Heart left ventricle (tissue), 16 donors: ENCODE measurements at regions not wholly inside any gene's neighbourhood (a gene's known extent, or its start where the extent isn't known, plus 50 kb on each side); places are given as distances from the start of the nearest gene placed in this dataset.

Experiments used
- ATAC-seq, 4 donors: fragments of 200-7000 bp; cut with Tn5 transposase; one replicate each; pipeline ENCODE4 v1.9.1; 2020 to 2022; ENCODE audit warnings: moderate library complexity in 4 of 4, mild to moderate bottlenecking in 3 of 4, moderate number of reproducible peaks in 1 of 4
- DNase-seq, 5 donors: peaks; one replicate each; pipeline ENCODE4 v3.0.0-alpha.2; 2020
- H3K27ac ChIP-seq, 12 donors: fragments of 200-600 bp; sonication (generic) in 4 of 12; one replicate each; pipeline versions ENCODE4 v1.5.0 to v1.8.0; 2016 to 2022; ENCODE audit warnings: mild to moderate bottlenecking in 2 of 12
- H3K27me3 ChIP-seq, 9 donors: fragments of 200-600 bp; sonication (generic) in 2 of 9; one replicate each; pipeline versions ENCODE4 v1.5.1 to v1.8.0; 2016 to 2022; ENCODE audit warnings: mild to moderate bottlenecking in 3 of 9
- H3K36me3 ChIP-seq, 9 donors: fragments of 200-600 bp; sonication (generic) in 2 of 9; one replicate each; pipeline versions ENCODE4 v1.5.0 to v1.8.0; 2018 to 2022; ENCODE audit warnings: mild to moderate bottlenecking in 2 of 9
- H3K4me1 ChIP-seq, 12 donors: fragments of 200-600 bp; sonication (generic) in 4 of 12; one replicate each; pipeline versions ENCODE4 v1.5.0 to v1.8.0; 2016 to 2022; ENCODE audit warnings: mild to moderate bottlenecking in 3 of 12
- H3K4me3 ChIP-seq, 12 donors: fragments of 200-600 bp; sonication (generic) in 4 of 12; one replicate each; pipeline versions ENCODE4 v1.5.0 to v1.8.0; 2017 to 2022; ENCODE audit warnings: mild to moderate bottlenecking in 9 of 12, moderate library complexity in 4 of 12
- H3K9me3 ChIP-seq, 12 donors: fragments of 200-600 bp; sonication (generic) in 4 of 12; one replicate each; pipeline versions ENCODE4 v1.5.0 to v1.8.0; 2016 to 2022; ENCODE audit warnings: mild to moderate bottlenecking in 1 of 12
- POLR2A ChIP-seq, 2 donors: fragments of 450-650 bp; IDR thresholded peaks; one replicate each; pipeline ENCODE4 v1.6.1; 2017; ENCODE audit warnings: antibody characterized with exemption in 2 of 2, mild to moderate bottlenecking in 2 of 2, moderate library complexity in 2 of 2
- WGBS, 4 donors: extraction: QIAGEN DNeasy Blood & Tissue Kit in 2 of 4; methylation state at CpG; one replicate each; pipeline versions ENCODE4 v1.1.5 to v1.1.7; 2013 to 2018; 5-methylcytosine and 5-hydroxymethylcytosine counted together
- intact Hi-C, 10 donors: fragments of 100-400 bp; cut with DNase I; formaldehyde crosslinking; loops; one replicate each; pipeline versions ENCODE4 v1.11.1 to v1.14.2; 2022
- TF ChIP-seq, protein P1 (sequence below), 12 donors: fragments of 200-600 bp; sonication (generic) in 4 of 12; IDR thresholded peaks; one replicate each; pipeline versions ENCODE4 v1.5.0 to v1.8.0; 2018 to 2022; ENCODE audit warnings: antibody characterized with exemption in 12 of 12, mild to moderate bottlenecking in 5 of 12
- donor health status: ischemic (EF 13 %, LVEDD 7.1; RV severe dilation, severe dysfunction).
- donor health status: healthy with polysubstance abuse.
- donor health status: DM: no; HTN: yes; CAD: no.
- donor health status: DM: no; HTN: no; CAD: no.
- donor health status: ischemic (EF 25% LVEDD 6.9; RV normal size, moderate dysfunction).
- donor health status: ischemic (EF 25% LVEDD 5.7; RV mildly dilated, moderate dysfunction).
- donor health status: healthy.
- donor health status: DM: yes; HTN: yes; CAD: no.
- donor health status: ischemic (EF 35%, LVEDD 5.7; RV mildly dilated, moderate dysfunction).
- donor health status: nonischemic (EF 11% LVEDD 7.7; RV severe dilation, severe dysfunction).
- donor health status: DM: yes; HTN: yes; CAD: no.
- donor health status: PGD.
- donor health status: ischemic (EF 29% LVEDD 5.4; RV normal size, mild dysfunction).
- donor health status: nonischemic (EF 23%, LVEDD 6.1; RV moderate dilation, normal function).

DNA sequence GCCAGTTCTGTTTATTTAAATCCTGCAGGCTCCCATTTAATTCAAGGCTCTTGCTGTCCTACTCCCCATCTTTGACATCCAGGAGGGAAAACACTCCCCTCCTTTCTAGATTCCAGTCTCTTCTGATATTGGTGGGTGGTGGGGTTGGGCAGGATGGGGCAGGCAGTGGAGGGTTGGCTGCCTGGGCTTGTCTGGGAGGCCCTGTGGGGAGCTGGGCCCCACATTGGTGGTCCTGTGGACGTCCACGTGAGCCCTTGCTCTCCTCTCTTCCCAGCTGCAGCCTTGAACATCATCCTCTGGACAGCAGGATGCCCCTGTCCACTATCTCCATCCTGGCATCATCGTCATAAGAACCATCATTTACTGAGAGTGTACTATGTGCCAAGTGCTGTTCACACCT lies 108.9 kb upstream of the PCBD1 start:
- TF ChIP-seq, protein P1, sequence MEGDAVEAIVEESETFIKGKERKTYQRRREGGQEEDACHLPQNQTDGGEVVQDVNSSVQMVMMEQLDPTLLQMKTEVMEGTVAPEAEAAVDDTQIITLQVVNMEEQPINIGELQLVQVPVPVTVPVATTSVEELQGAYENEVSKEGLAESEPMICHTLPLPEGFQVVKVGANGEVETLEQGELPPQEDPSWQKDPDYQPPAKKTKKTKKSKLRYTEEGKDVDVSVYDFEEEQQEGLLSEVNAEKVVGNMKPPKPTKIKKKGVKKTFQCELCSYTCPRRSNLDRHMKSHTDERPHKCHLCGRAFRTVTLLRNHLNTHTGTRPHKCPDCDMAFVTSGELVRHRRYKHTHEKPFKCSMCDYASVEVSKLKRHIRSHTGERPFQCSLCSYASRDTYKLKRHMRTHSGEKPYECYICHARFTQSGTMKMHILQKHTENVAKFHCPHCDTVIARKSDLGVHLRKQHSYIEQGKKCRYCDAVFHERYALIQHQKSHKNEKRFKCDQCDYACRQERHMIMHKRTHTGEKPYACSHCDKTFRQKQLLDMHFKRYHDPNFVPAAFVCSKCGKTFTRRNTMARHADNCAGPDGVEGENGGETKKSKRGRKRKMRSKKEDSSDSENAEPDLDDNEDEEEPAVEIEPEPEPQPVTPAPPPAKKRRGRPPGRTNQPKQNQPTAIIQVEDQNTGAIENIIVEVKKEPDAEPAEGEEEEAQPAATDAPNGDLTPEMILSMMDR (IDR thresholded peaks at IDR 0.05): no peak
- TF ChIP-seq POLR2A (IDR thresholded peaks at IDR 0.05): no peak
- no peak for DNase-seq
- 55 to 87% (median 66%) methylated on average over 3 of the region's 3 CpGs for WGBS, 4 donors

DNA sequence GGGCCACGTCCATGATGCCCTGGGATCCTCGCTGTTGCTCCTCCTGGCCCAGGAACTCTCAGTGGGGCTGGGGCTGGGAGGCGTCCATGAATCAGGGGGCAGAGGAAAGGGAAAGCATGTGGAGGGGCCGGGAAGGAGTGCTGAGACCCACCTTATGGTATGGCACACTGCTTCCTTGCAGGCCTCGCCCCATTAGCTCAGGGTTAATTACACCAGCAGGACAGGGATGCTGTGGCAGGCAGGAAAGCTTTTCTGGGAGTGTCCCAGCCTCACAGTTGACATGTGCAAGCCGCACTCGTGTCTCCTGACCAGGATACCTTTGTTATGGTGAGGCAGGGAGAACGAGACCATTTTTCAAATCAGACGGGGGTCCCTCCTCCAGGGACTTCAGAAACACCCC lies 109.7 kb upstream of the PCBD1 start:
- WGBS, 4 donors: 80 to 91% (median 86%) methylated on average over 8 to 9 of the region's 9 CpGs
- H3K9me3 ChIP-seq: no peaks in the 10 kb centered on the region
- ATAC-seq (no peak), DNase-seq (no peak)
- H3K4me1 ChIP-seq: no peaks in the 10 kb centered on the region
- H3K27ac ChIP-seq: no peak overlapping the region
- intact Hi-C loops: no loop called here
- H3K27me3 ChIP-seq: peaks cover 0 to 11% (median 0%) of the 10 kb centered on the region in 9 donors
- no peaks in the 10 kb centered on the region for H3K36me3 ChIP-seq
- no peak overlapping the region for H3K4me3 ChIP-seq
- no peak for TF ChIP-seq POLR2A (IDR thresholded peaks at IDR 0.05)
- TF ChIP-seq, protein P1 (IDR thresholded peaks at IDR 0.05): no peak

More for the DNA sequence above, 108.9 kb upstream of the PCBD1 start:
- Histone ChIP-seq H3K4me3 (no peak overlapping the region), H3K9me3 (no peaks in the 10 kb centered on the region), H3K27me3 (peaks cover 0 to 11% (median 0%) of the 10 kb centered on the region in 9 donors), H3K27ac (no peak overlapping the region), H3K4me1 (no peaks in the 10 kb centered on the region), H3K36me3 (no peaks in the 10 kb centered on the region)
- ATAC-seq: no peak
- intact Hi-C loops: no loop called here

DNA sequence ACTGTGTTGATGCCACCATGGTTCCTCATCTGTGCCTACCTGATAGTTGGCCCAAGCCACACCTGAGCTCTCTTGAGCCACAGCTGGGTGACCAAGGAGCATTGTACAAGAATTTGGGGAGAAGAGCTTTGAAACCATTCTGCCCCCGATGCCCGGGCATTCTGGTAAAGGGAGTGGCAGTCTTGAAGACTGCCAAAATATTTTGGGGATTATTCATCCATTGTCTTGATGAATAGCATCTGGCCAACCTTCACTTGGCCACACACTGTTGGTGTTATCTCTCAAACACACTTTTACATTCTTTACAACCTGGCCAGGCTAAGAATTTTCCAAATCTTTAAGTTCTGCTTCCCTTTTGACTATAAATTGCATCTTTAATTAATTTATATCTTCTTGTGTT lies 113.1 kb upstream of the PCBD1 start:
- Histone ChIP-seq H3K27me3 (peaks cover 0 to 2% (median 0%) of the 10 kb centered on the region in 9 donors), H3K27ac (no peak overlapping the region), H3K4me1 (peaks cover 0 to 12% (median 0%) of the 10 kb centered on the region in 12 donors), H3K4me3 (no peak overlapping the region), H3K9me3 (no peaks in the 10 kb centered on the region), H3K36me3 (no peaks in the 10 kb centered on the region)
- 68 to 91% (median 84%) methylated on average over 2 of the region's 2 CpGs for WGBS, 4 donors
- intact Hi-C loops: loop anchor here in 1 of 10 donors (10.0 kb wide), 1 partner anchor 203 kb away; no protein-coding TSS in a partner anchor
- ATAC-seq: no peak
- TF ChIP-seq, protein P1 (IDR thresholded peaks at IDR 0.05): no peak
- TF ChIP-seq POLR2A (IDR thresholded peaks at IDR 0.05): no peak
- DNase-seq: no peak

DNA sequence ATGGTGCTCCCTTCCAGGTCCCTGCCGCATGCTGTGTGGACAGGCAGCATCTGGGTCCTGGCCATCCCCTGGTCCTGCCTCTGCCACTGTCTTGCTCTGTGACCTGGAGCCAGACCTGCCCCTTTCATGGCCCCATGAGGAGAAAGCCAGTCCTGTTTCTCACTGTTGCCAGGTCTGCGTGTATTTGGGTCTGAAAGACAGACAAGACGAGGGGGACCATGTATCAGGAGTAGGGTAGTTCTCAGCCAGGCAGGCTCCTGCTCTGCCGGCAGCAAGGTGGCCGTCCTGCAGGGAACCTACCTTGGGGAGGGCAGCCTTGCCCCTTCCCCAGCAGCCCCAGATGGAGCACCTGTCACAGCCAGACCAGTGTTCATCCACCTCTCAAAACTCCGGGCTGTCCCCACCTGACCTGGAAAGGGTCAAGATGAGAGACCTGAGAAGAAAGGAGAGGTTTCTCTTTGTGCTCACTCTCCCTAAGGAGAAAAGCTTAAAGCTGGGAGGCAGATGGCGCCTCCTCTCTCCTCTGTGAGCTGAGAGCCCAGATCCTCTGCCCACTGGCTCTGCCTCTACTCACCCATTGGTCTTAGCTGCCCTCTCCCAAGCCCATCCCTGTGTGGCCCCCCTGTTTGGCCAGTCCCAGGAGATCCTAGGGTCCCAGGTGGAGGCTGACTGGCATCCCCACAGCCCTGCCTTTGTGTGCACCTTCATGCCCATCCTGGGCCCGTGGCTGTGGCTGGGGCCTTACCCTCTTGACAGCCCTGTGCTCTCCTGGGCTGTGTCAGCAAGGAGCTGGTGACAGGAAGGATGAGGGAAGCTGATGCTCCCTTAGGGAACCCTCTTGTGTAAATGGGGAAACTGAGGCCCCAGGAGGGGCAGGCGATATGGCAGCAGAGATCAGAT lies 116.1 kb upstream of the PCBD1 start:
- TF ChIP-seq, protein P1 (IDR thresholded peaks at IDR 0.05): no peak
- no peak for TF ChIP-seq POLR2A (IDR thresholded peaks at IDR 0.05)
- intact Hi-C loops: loop anchor here in 3 of 10 donors (5.0 to 10.0 kb wide), 2 partner anchors 200 to 203 kb away; no protein-coding TSS in a partner anchor
- 86 to 92% (median 87%) methylated on average over 8 to 9 of the region's 9 CpGs for WGBS, 4 donors
- peaks cover 0 to 12% (median 0%) of the 10 kb centered on the region in 12 donors for H3K4me1 ChIP-seq
- H3K9me3 ChIP-seq: no peaks in the 10 kb centered on the region
- peaks cover 0 to 8% (median 0%) of the 10 kb centered on the region in 9 donors for H3K27me3 ChIP-seq
- no peaks in the 10 kb centered on the region for H3K36me3 ChIP-seq
- DNase-seq: no peak
- no peak overlapping the region for H3K4me3 ChIP-seq
- no peak for ATAC-seq
- H3K27ac ChIP-seq: peak overlapping the region in 2 of 12 donors; percentile 42 to 55
